OCI-LY3 (cell line): ENCODE measurements at regions not wholly inside any gene's neighbourhood (a gene's known extent, or its start where the extent isn't known, plus 50 kb on each side); places are given as distances from the start of the nearest gene placed in this dataset.

Experiments used
- H2AFZ ChIP-seq: fragments of 200-600, 300-600 bp; shearing (Covaris generic); 2 replicates; pipeline ENCODE4 v1.6.0; 2014; ENCODE audit warnings: antibody characterized with exemption, low read depth, low read length
- H3K27ac ChIP-seq: fragments of 200-600, 300-600 bp; sonication (generic); 2 replicates; pipeline ENCODE4 v1.5.1; 2014; ENCODE audit warnings: mild to moderate bottlenecking, low read length, moderate library complexity, mixed read lengths
- H3K27me3 ChIP-seq: fragments of 200-600, 300-600 bp; sonication (generic); 2 replicates; pipeline ENCODE4 v1.6.1; 2014; ENCODE audit warnings: low read depth, low read length, mixed read lengths
- H3K36me3 ChIP-seq: fragments of 200-600, 300-600 bp; sonication (generic); replicated peaks from 2 replicates; pipeline ENCODE3; 2014; ENCODE audit warnings: low read depth, low read length, mixed read lengths
- H3K4me1 ChIP-seq: fragments of 300-600, 200-600 bp; sonication (generic); 2 replicates; pipeline ENCODE4 v1.6.1; 2014; ENCODE audit warnings: low read length, mixed read lengths
- H3K4me2 ChIP-seq: fragments of 200-600, 300-600 bp; sonication (generic); 2 replicates; pipeline ENCODE4 v1.6.1; 2014; ENCODE audit warnings: low read length, mixed read lengths
- H3K4me3 ChIP-seq: fragments of 300-600, 200-600 bp; sonication (generic); 2 replicates; pipeline ENCODE4 v1.5.1; 2014; ENCODE audit warnings: antibody characterized with exemption, mild to moderate bottlenecking, low read length, moderate library complexity
- H3K79me2 ChIP-seq: fragments of 300-600, 200-600 bp; shearing (Covaris generic); 2 replicates; pipeline ENCODE4 v1.6.1; 2014; ENCODE audit warnings: mild to moderate bottlenecking, low read length, mixed read lengths
- H3K9ac ChIP-seq: fragments of 300-600, 200-600 bp; shearing (Covaris generic); 2 replicates; pipeline ENCODE4 v1.6.0; 2014; ENCODE audit warnings: mild to moderate bottlenecking, low read length, moderate library complexity
- H3K9me3 ChIP-seq: fragments of 200-600, 300-600 bp; shearing (Covaris generic); 2 replicates; pipeline ENCODE4 v1.6.1; 2014; ENCODE audit warnings: low read length, mixed read lengths; ENCODE audit not compliant: insufficient read depth
- H4K20me1 ChIP-seq: fragments of 200-600, 300-600 bp; sonication (generic); 2 replicates; pipeline ENCODE4 v1.6.1; 2016; ENCODE audit warnings: low read length, mixed read lengths; ENCODE audit not compliant: insufficient read depth
- CTCF ChIP-seq: fragments of 200-600, 300-600 bp; sonication (generic); IDR thresholded peaks from 2 replicates; pipeline ENCODE4 v1.5.1; 2014; ENCODE audit warnings: antibody characterized with exemption, low read length, low read depth
- EZH2phosphoT487 ChIP-seq: fragments of 200-600 bp; shearing (Covaris generic); IDR thresholded peaks from 2 replicates; pipeline ENCODE4 v1.6.1; 2018; ENCODE audit warnings: antibody characterized with exemption, mixed run types, low read depth

- H3K27ac ChIP-seq = no peak overlapping the region
- no peaks in the 10 kb centered on the region for H3K4me1 ChIP-seq
- no peak overlapping the region for H3K9ac ChIP-seq
- no peaks in the 10 kb centered on the region for H3K9me3 ChIP-seq
- no peaks in the 10 kb centered on the region for H3K36me3 ChIP-seq
- no peaks in the 10 kb centered on the region for H3K27me3 ChIP-seq
- no peak overlapping the region for H3K4me2 ChIP-seq
- TF ChIP-seq CTCF = no peak
- no peak for TF ChIP-seq EZH2phosphoT487
- H3K4me3 ChIP-seq = no peak overlapping the region
- H2AFZ ChIP-seq = no peak overlapping the region
- no peaks in the 10 kb centered on the region for H3K79me2 ChIP-seq
- H4K20me1 ChIP-seq = no peaks in the 10 kb centered on the region
These were observed 162.7 kb downstream of the POSTN start for GRCh38 chr13:37435881-37436280.

DNA sequence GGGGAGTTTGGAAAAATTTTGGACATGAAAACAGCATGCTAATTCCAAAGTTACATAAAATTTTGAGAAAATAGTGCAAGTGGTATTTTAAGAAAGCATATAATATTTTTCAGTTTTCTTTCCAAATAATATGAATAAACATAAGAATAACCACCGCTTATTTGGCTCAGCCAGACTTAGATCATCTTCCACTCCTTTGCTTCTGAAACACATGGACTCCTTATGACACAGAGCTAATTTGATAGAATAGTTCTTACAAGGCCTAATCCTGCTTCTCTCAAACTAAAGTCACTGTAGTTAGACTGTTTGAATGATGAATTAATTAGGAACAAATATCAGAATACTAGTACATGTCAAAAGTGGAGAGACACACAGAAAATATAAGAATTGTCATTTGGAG is 165.5 kb downstream of the POSTN start:
- Histone ChIP-seq H3K4me1 (no peaks in the 10 kb centered on the region), H3K9me3 (no peaks in the 10 kb centered on the region), H3K9ac (no peak overlapping the region), H4K20me1 (no peaks in the 10 kb centered on the region), H3K4me3 (no peak overlapping the region), H3K27ac (no peak overlapping the region), H3K79me2 (no peaks in the 10 kb centered on the region), H3K4me2 (no peak overlapping the region), H3K36me3 (no peaks in the 10 kb centered on the region), H2AFZ (no peak overlapping the region), H3K27me3 (no peaks in the 10 kb centered on the region)
- TF ChIP-seq CTCF (no peak), EZH2phosphoT487 (no peak)

DNA sequence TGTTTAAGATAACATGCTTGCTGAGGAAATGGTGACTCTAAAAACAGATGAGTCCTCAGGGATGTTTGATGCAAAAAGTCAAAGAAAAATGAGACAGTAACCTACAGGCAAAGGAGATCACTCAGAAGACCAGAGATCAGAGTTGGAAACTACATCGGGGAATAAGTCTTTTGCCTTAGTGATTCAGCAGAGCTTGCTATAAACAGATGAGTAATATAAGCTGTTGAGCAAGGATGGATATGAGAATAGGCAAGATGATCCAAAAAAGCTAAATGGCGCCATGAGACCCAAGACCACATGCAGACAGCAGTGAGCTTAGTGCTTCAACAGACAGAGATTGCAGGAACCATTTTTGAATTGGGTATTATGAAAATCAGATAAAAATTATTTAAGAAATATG is 168.6 kb downstream of the POSTN start:
- Histone ChIP-seq H2AFZ (no peak overlapping the region), H3K79me2 (no peaks in the 10 kb centered on the region), H3K36me3 (no peaks in the 10 kb centered on the region), H3K9me3 (no peaks in the 10 kb centered on the region), H4K20me1 (no peaks in the 10 kb centered on the region), H3K27me3 (no peaks in the 10 kb centered on the region), H3K4me1 (no peaks in the 10 kb centered on the region), H3K27ac (no peak overlapping the region), H3K9ac (no peak overlapping the region), H3K4me3 (no peak overlapping the region), H3K4me2 (no peak overlapping the region)
- TF ChIP-seq CTCF = no peak
- TF ChIP-seq EZH2phosphoT487 = no peak

GRCh38 chr13:37427843-37428494 is 170.6 kb downstream of the POSTN start:
- H3K27ac ChIP-seq = no peak overlapping the region
- H3K36me3 ChIP-seq = no peaks in the 10 kb centered on the region
- H3K4me2 ChIP-seq = no peak overlapping the region
- H3K79me2 ChIP-seq = no peaks in the 10 kb centered on the region
- no peaks in the 10 kb centered on the region for H3K9me3 ChIP-seq
- H3K4me1 ChIP-seq = no peaks in the 10 kb centered on the region
- H3K27me3 ChIP-seq = no peaks in the 10 kb centered on the region
- no peaks in the 10 kb centered on the region for H4K20me1 ChIP-seq
- no peak overlapping the region for H2AFZ ChIP-seq
- no peak overlapping the region for H3K4me3 ChIP-seq
- peak; percentile 11; the same call in 1 of the 2 replicates for TF ChIP-seq CTCF
- TF ChIP-seq EZH2phosphoT487 = no peak
- no peak overlapping the region for H3K9ac ChIP-seq
